ENCODE measurements at regions not wholly inside any gene's neighbourhood (a gene's known extent, or its start where the extent isn't known, plus 50 kb on each side); places are given as distances from the start of the nearest gene placed in this dataset.

DNA sequence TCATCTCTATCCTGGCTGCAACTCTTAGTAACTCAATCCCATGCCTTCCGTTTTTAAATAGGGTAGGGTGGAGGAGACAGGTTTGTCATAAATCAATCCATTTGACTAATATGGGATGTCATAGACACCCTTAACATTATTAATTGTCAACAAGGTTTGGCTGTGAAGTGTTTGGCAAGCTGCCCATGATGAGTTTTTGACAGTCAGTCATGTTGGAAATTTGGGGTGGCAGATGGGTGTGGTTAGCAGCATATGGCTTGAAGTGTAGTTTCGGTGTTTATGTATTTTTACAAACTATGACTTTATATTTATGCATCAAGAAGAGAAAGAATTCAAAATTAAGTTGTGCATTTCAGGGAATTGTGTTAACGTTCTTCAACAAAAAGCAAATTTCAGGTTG, 221.8 kb upstream of the CDH5 start:
- DNase-seq (ENCODE audit: low read depth in 2 of 2), result no peak

DNA sequence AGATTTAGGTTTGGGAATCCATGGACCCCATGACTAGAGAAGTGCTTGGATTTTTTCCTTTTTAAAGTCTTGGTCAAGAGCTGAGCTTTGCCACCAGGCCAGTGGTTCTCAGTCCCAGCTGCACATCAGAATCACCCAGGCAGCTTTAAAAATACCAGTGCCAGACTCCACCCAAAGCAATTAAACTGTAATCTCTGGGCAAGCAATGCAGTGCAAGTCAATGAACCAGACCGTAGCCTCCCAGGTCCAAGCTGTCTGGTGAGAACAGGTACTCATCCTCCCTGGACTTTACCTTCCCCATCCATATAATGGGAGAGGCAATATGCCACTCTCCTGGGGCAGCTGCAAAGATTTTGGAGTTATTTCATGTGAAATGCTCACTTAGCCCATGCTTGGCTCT, 223.1 kb upstream of the CDH5 start:
- DNase-seq (ENCODE audit: low read depth in 2 of 2), result no peak

DNA sequence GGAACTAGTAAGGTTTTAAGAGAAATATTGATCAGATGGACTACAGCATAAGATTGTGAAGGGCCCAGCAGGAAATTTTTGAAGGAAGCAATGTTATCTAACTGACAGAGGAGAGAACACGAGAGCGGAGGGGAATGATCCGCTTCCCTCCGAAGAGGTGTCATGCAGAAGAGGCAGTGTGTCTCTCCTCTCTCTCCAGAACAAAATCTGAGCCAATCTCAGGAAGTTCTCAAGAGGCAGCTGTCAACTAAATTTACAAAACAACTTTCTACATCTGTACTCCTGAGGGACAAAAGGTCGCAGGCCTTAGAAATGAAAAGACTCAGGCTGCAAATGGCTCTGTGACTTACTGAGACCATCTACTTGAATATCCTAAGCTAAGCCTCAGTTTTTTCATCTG, 224.6 kb upstream of the CDH5 start:
- DNase-seq (ENCODE audit: low read depth in 2 of 2), result no peak

DNA sequence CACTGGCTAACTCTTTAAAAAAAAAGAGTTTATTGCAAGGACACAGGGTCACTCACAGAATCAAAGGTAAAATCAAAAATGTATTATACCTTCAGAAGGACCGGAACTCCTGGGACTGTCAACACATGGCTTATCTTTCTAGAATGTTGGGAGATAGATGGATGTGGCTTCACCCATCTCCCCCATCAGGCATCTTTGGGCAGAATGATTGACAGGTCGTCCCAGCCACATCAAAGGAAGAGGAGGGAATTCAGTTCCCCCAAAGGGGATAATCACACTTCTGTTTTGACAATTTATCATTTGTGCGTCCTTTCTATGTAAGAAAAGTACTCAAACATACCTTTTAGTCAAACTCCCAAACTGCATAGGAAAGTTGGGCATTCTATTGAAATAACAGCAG, 228.6 kb upstream of the CDH5 start:
- DNase-seq (ENCODE audit: low read depth in 2 of 2), result no peak

DNA sequence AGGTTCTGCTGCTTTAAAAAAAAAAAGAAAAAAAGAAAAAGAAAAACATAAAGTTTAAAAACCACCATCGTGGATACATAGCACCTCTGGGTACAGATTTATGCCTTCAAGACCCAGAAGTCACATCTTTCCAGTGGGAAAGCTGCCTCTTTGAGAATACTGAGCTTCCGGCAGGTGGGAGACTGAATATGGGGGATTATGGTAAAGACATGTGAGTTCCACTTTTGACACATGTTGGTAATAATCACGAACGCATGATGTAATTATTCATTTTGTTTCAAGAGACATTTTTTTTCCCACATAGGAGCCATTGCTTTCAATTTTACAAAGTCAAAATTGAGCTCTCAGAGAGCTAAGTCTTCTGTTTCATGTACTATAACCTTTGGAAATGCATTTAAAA, 229.7 kb upstream of the CDH5 start:
- DNase-seq (ENCODE audit: low read depth in 2 of 2), result no peak

DNA sequence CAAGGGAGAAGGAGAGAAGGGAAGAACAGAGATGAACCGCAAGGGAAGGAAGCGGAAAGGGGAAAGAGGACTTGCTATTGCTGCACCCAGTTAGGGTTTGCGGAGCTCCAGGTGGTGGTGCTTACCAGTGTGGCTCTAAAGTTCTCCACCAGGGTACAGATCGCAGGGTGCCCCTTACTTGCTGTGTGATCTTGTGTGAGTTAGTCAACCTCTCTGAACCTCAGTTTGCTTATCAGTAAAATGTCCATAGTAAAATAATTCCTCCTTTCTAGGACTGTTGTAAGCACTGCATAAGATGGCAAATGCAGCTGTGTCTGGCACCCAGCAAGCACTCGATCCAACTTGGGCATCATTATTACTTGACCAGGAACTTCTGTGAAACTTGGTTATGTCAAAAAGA, 230.7 kb upstream of the CDH5 start:
- no peak for DNase-seq (ENCODE audit: low read depth in 2 of 2)

DNA sequence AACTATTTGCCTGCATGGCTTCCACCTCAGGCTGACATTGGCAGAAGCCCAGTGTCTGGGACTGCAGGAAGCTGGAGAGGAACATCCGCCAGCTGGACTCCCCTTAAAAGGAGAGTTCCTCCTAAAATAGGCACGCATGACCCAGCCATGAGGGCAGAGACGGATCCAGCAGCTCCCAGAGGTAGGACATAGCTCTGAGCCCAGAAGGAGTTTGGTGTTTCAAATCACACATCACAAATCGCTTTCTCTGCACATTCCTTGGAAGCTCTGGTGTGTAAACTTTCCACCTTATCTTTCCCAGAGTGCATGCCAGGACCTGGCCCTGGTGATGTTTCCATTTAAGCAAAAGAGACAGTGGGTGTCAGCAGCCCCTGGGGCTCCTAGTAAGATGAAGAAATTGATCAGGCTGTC, 231.1 kb upstream of the CDH5 start:
- DNase-seq (ENCODE audit: low read depth in 2 of 2), result no peak

DNA sequence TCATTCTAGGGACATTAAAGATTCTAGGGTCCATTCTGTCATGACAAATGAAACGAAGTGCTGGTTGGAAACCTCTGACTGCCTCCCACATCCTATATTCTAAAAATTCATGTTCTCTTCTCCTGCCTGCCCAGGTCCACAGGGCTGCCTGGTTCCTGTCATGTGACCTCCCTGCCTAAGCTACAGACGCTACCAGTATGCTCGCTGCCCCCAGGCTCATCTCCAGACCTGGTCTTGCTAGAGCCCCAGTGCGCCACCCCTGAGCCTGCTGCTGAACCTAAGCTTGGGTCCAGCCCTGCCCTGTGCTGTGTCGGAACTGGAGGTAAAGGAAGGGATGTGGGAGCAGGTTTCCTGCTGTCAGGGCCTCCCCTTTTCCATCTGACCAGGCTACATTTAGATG, 231.6 kb upstream of the CDH5 start:
- DNase-seq (ENCODE audit: low read depth in 2 of 2), result no peak

DNA sequence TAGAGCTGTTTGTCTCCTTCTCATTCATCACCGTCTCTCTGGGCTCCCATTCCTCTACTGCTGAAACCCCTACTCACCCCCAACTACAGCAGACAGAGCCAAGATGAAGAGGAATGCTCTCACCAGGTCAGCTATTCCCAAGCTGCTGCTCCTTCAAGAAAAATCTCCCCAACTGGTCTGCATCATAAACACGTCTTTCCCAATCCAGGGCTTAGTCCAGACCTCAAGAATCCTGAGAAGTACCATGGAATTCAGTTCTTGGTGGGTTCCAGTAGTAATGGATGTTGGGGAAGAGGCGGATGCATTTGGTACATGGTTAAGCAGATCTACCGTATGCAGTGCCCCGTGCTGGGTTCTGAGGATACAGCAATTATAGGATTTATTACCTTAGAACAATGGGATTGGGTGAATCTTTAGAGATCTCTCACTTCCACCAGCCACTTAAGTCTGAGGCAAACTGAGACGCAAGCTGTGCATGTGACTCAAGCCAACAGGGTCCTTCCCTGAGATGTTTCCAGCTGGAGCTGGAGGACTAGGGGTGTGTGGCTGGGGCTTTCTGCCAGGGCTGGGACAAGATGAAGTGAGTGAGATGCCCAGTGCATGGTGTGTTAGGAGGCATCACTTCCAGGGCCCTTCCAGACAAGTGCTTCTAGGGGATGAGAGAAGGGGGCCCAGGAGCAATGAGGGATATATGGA, 232.7 kb upstream of the CDH5 start:
- no peak for DNase-seq (ENCODE audit: low read depth in 2 of 2)

DNA sequence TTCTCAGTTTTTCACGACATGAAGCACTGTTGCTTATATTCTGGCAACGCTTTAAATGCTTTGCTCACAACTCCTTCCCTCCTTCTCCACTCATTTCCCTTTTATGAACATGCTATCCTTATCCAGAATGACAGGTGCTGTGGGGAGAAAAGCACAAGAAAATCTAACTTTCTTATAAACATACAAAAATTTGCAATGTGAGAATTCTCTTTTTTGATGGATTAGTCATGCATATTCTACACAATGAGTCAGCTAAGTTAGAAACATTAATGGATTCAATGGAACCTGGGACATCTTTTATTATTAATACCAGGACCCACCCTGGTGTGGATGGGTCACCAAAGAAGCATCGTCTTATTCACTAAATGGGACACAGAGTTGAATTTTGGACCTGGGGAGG, 234.6 kb upstream of the CDH5 start:
- no peak for DNase-seq (ENCODE audit: low read depth in 2 of 2)

DNA sequence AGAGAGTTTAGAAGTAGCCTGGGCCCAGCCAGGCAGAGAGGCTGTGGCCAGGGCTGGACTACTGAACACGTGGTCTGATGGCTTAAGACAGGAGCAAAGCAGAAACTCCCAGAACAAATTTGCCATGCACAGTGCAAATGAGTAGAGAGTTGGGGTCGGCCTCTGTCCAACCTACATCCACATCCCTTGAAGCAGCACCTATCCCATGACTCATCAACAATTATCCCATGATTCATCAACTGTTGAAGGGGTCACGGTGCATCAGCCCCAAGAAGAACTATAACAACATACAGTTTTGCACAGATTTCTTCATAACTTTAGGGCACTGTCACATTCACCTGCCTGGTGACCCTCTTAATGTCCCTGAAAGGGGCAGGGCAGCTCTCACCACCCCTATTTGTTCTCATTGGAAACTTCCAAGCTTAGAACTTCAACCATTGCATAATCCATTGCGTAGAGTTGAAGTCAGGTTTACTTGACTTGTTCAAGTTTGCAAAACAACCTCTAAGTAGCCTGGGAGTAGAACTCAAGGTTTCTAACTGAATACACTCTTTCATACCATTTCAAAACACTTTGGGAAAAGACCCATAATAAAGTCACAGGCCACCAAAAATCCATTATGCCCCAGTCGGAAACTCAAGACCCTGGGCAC, 235.2 kb upstream of the CDH5 start:
- no peak for DNase-seq (ENCODE audit: low read depth in 2 of 2)

DNA sequence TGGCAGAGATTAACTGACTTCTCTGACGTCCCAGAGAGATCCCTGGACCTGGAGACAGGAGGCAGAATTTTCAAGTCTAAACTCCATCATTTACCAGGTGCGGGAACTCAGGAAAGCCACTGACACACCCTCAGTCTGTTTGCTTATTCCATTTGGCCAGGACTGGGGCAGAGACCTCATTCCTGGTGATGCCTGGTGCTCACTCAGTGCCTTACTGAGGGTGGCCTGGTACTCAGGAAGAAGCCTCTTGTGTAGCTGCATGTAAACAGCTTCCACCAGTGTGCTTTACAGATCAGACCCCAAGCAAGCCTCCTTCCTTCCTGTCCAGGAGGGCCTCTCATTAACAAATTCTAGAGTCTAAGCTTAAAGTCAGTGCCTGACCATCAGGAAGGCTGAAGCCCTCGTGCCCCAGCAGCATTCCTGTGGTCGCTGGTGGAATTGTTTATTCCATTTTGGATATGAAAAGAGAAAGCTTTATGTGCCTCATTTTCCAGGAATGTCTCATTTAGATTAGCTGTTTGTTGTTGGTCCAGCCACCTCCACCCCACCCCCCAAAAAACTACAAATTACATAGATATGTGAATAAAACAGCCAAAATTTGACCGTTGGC, 236.1 kb upstream of the CDH5 start:
- no peak for DNase-seq (ENCODE audit: low read depth in 2 of 2)

DNA sequence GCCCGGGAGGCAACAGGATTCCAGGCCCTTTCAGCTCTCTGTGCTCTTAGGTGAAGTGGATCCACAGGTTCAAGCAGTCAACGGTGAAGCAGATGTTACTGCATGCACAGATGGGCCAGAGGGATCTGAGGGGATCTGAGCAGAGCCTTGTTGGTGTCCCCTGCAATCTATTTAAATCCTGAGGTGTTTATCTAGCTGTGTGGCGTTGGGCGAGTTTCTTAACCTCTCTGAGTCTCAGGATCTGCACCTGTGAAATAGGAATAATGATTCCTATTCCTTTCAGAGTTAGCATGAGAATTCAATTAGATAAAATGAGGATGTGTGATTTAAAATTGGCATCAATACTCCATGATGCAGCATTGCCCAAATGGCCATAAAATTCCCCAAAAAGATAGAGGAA, 237.3 kb upstream of the CDH5 start:
- DNase-seq (ENCODE audit: low read depth in 2 of 2), result no peak

DNA sequence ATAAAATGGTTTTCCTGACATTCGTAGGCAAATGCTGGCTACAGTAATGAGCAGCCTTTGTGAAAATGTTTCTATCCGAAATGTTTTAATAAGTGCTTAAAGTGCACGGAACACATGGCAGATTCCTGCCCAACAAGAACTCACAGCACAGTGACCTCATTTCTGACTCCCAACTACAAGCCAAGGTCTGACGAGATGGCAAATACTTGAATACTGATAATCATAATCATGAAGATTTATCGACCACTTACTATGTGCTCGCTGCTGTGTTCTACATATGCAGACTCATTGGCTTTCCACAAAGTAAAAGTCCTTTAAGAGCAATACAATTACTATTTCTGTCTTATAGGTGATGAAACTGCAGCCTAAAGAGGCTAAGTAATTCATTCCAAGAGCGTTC, 238.1 kb upstream of the CDH5 start:
- no peak for DNase-seq (ENCODE audit: low read depth in 2 of 2)

DNA sequence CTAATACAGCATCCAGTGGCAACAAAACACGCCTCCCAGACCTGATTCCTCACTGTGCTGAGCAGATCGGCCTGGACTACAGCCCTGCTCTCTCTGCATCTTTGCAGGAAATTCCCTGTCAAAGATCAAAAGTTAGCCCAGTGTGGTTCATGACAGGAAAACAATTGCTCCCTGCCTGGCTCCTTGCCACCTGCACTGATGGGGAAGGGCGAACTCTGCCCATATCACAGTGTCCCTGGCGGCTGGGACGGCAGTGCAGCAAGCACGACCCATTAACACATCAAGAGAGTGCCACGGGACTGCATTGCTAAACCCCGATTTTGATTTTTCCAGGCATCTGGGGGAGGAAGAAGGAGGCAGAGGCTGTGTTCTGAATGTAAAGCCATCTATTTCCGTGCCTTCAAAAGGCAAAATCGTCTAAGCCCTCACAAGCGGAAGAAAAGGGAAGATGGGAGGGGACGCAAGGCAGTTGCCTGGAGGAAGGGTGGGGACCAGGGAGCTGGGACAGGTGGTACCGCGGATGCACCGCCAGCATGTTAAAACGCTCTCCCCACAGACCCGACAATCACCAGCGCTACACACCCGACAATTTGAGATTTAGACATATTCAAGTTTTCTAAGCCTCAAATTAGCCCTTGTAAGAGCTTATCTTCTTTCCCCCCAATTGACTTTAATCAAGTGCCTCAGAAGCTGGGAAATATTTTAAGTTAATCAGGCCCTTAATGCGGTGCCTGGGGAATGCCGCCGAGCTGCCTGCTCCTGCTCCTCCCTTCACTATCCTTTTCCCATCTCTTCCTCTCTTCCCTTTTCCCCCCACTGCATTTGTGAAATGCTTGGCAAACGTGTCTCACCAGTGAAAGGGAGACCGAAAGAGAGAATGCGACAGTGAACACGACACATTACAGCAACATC, 238.8 kb upstream of the CDH5 start:
- no peak for DNase-seq (ENCODE audit: low read depth in 2 of 2)

DNA sequence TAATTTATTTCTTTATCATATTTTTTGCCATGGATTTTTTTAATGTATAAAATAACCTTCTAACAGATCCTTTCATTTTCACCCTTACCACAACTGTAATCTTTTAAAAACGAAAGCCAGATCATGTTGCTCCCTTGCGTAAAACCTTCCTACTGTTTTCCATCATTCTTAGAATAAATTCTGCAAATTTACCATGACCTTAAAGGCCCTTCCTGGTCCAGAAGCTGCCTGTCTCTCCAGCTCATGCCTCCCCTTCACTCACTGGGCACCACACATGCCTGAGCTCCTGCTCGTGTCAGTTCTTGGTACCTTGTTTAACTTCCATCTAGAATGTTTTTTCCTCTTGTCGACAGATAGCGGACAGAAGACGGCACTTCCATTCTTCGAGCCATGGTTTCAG, 245.0 kb upstream of the CDH5 start:
- DNase-seq (ENCODE audit: low read depth in 2 of 2), result no peak

DNA sequence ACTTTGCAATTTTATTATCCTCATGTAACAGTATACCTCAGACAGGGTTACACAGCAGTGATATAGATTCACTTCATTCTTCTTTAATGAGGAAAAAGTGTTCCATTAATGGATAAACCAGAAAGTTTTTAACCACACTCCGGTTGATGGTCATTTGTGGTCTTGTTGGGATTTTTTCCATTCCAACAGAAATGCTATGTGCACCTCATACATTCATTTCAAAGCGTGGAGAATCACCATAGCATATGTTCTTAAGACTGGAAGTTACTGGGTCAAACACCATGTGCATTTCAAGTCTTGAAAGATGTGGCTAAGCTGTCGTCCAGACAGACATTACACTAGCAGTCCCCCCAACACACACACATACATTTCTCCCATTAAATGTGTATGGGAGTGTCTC, 245.8 kb upstream of the CDH5 start:
- no peak for DNase-seq (ENCODE audit: low read depth in 2 of 2)

DNA sequence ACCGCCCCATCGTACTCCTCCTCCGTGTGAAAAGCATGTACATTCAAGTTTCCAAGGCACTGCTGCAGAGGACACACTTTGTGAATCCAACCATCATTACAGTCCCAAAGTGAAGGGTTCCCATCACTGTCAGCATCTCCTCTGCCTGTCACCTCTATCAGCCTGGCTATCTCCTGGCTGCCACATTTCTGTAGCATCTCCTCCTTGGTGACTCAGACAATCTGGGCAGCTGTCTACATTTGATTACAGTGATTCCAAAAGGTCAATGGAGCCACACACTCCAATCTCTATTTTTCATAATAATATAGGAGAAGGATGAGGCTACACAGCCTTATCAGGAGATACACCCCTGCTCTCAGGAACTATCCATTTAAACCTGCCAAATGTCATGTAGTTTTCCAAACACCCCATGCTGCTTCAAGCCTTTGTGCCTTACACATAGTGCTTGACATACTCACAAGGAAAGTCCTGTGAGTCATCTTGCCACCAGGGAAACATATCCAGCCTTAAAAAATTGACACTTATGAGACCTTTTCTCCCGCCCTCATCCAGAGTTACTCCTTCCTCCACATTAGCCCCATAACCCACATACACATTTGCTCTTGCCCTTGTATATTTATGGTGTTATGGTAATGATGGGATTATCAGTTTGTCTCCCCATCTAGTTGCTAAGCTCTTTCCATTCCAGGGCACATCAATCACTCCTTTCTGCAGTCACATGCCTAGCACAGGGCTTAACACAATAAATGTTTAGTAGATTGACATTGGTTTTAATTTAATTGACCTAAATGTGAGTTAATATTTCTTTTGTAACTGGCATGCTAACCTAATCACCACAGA, 250.1 kb upstream of the CDH5 start:
- DNase-seq (ENCODE audit: low read depth in 2 of 2), result no peak

DNA sequence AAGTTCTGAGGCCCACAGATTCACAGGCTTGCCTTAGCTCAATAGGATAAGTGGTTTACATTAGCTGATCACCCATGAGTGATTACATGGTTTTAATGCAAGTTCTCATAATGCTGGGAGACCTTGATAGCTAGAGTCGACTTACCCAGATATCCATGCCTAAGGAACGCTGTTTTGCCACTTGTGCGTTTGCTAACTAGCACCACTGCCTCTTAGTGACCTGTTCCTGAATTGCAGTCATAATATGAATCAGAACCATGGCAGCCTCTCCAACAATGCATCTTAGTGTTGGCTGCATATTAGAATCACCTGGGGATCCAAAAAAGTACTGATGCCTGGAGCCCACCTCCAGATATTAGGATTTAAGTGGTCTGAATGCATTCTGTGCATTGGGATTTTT, 251.1 kb upstream of the CDH5 start:
- no peak for DNase-seq (ENCODE audit: low read depth in 2 of 2)

DNA sequence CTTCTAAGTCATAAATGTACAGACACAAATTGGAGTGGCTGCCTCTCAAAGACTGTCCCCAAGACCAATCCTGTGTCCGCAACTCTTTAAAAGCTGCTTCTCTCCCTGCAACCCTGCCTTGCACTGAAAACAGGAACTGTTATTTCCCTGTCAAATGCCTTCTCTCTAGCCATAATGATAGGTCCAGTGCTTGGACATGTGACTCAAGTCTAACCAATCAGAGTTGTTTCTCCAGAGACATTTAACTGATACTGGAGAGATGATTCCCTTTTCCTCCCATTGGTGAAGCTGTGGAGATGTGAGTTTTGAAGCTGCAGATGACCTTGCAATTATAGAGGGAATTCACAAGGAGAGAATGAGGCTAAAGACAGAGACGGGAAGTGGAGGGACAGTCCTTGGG, 253.3 kb upstream of the CDH5 start:
- DNase-seq (ENCODE audit: low read depth in 2 of 2), result no peak

DNA sequence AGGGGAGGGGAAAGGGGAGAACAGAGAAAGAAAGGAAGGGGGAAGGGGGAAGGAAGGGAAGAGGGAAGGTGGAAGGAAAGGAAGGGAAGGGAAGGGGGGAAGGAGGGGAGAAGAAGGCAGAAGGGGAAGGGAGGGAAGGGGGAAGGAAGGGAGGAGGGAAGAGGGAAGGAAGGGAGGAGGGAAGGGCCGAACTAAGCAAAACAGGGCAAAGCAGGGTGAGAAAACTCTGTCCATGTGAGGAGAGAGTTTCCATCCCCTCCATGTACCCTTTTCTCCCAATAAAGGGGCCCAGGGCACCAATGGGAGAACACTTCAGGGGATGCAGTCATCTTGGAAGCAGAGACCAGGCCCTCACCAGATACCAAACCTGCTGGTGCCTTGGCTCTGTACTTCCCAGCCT, 256.8 kb upstream of the CDH5 start:
- DNase-seq (ENCODE audit: low read depth in 2 of 2), result no peak

DNA sequence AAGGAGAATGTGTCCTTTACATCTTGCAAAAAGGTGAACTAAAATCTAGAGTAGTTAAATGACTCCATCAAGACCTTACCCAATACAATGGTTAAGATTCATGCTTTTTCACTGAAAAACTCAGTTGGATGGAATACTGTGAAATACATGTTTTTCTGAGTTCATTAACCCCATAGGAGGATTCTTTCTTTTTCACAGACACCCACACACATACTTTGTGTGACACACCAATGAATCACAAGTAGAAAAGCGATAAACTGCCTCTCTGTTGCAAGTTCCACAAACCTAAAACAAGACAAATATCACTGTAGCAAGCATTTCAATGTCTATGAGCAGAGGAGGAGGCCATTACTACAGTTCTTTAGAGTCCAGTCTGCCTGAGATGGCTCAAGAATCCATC, 258.8 kb upstream of the CDH5 start:
- DNase-seq (ENCODE audit: low read depth in 2 of 2), result no peak
